Testis (tissue), 2 donors: ENCODE measurements at regions not wholly inside any gene's neighbourhood (a gene's known extent, or its start where the extent isn't known, plus 50 kb on each side); places are given as distances from the start of the nearest gene placed in this dataset.

Experiments used
- POLR2A ChIP-seq: fragments of 450-650 bp; IDR thresholded peaks from one replicate; pipeline ENCODE4 v1.6.1; 2017; ENCODE audit warnings: antibody characterized with exemption, mild to moderate bottlenecking, moderate library complexity
- TF ChIP-seq, protein P1 (sequence below), 3 experiments: fragments of 450-650 bp in 2 of 3; fragments of 200-600 bp in 1 of 3; sonication (generic) in 1 of 3; IDR thresholded peaks; one replicate each; pipeline ENCODE4 v1.5.1; 2016 to 2019; ENCODE audit warnings: antibody characterized with exemption in 3 of 3, mild to moderate bottlenecking in 2 of 3, moderate library complexity in 1 of 3

DNA sequence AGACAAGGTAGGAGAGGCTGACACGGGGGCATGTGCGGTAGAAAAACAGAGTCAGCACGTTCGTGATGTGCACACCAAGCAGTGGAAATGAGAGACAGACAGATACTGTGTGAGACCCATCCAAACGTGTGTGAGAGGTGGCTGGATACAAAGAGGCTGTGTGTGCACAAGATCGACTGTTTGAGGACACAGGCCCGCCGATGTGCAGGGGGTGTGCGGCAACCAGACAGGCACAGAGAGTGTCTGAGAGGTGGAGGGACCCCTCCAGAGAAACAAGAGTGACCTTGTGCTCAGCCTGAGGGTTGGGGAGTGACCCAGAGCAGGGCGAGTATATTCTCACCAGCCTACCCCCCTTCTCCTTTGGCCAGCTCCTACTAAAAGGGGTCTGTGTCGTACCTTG, 97.8 kb upstream of the IPO9 start:
- TF ChIP-seq, protein P1, sequence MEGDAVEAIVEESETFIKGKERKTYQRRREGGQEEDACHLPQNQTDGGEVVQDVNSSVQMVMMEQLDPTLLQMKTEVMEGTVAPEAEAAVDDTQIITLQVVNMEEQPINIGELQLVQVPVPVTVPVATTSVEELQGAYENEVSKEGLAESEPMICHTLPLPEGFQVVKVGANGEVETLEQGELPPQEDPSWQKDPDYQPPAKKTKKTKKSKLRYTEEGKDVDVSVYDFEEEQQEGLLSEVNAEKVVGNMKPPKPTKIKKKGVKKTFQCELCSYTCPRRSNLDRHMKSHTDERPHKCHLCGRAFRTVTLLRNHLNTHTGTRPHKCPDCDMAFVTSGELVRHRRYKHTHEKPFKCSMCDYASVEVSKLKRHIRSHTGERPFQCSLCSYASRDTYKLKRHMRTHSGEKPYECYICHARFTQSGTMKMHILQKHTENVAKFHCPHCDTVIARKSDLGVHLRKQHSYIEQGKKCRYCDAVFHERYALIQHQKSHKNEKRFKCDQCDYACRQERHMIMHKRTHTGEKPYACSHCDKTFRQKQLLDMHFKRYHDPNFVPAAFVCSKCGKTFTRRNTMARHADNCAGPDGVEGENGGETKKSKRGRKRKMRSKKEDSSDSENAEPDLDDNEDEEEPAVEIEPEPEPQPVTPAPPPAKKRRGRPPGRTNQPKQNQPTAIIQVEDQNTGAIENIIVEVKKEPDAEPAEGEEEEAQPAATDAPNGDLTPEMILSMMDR (IDR thresholded peaks at IDR 0.05): no peak
- TF ChIP-seq POLR2A: no peak
